OCI-LY3 (cell line): ENCODE measurements at regions not wholly inside any gene's neighbourhood (a gene's known extent, or its start where the extent isn't known, plus 50 kb on each side); places are given as distances from the start of the nearest gene placed in this dataset.

Experiments
- H2AFZ ChIP-seq: fragments of 200-600, 300-600 bp; shearing (Covaris generic); 2 replicates; pipeline ENCODE4 v1.6.0; 2014; ENCODE audit warnings: antibody characterized with exemption, low read depth, low read length
- H3K27ac ChIP-seq: fragments of 200-600, 300-600 bp; sonication (generic); 2 replicates; pipeline ENCODE4 v1.5.1; 2014; ENCODE audit warnings: mild to moderate bottlenecking, low read length, moderate library complexity, mixed read lengths
- H3K27me3 ChIP-seq: fragments of 200-600, 300-600 bp; sonication (generic); 2 replicates; pipeline ENCODE4 v1.6.1; 2014; ENCODE audit warnings: low read depth, low read length, mixed read lengths
- H3K36me3 ChIP-seq: fragments of 200-600, 300-600 bp; sonication (generic); replicated peaks from 2 replicates; pipeline ENCODE3; 2014; ENCODE audit warnings: low read depth, low read length, mixed read lengths
- H3K4me1 ChIP-seq: fragments of 300-600, 200-600 bp; sonication (generic); 2 replicates; pipeline ENCODE4 v1.6.1; 2014; ENCODE audit warnings: low read length, mixed read lengths
- H3K4me2 ChIP-seq: fragments of 200-600, 300-600 bp; sonication (generic); 2 replicates; pipeline ENCODE4 v1.6.1; 2014; ENCODE audit warnings: low read length, mixed read lengths
- H3K4me3 ChIP-seq: fragments of 300-600, 200-600 bp; sonication (generic); 2 replicates; pipeline ENCODE4 v1.5.1; 2014; ENCODE audit warnings: antibody characterized with exemption, mild to moderate bottlenecking, low read length, moderate library complexity
- H3K79me2 ChIP-seq: fragments of 300-600, 200-600 bp; shearing (Covaris generic); 2 replicates; pipeline ENCODE4 v1.6.1; 2014; ENCODE audit warnings: mild to moderate bottlenecking, low read length, mixed read lengths
- H3K9ac ChIP-seq: fragments of 300-600, 200-600 bp; shearing (Covaris generic); 2 replicates; pipeline ENCODE4 v1.6.0; 2014; ENCODE audit warnings: mild to moderate bottlenecking, low read length, moderate library complexity
- H3K9me3 ChIP-seq: fragments of 200-600, 300-600 bp; shearing (Covaris generic); 2 replicates; pipeline ENCODE4 v1.6.1; 2014; ENCODE audit warnings: low read length, mixed read lengths; ENCODE audit not compliant: insufficient read depth
- H4K20me1 ChIP-seq: fragments of 200-600, 300-600 bp; sonication (generic); 2 replicates; pipeline ENCODE4 v1.6.1; 2016; ENCODE audit warnings: low read length, mixed read lengths; ENCODE audit not compliant: insufficient read depth
- EZH2phosphoT487 ChIP-seq: fragments of 200-600 bp; shearing (Covaris generic); IDR thresholded peaks from 2 replicates; pipeline ENCODE4 v1.6.1; 2018; ENCODE audit warnings: antibody characterized with exemption, mixed run types, low read depth
- TF ChIP-seq, protein P1 (sequence below): fragments of 200-600, 300-600 bp; sonication (generic); IDR thresholded peaks from 2 replicates; pipeline ENCODE4 v1.5.1; 2014; ENCODE audit warnings: antibody characterized with exemption, low read length, low read depth

DNA sequence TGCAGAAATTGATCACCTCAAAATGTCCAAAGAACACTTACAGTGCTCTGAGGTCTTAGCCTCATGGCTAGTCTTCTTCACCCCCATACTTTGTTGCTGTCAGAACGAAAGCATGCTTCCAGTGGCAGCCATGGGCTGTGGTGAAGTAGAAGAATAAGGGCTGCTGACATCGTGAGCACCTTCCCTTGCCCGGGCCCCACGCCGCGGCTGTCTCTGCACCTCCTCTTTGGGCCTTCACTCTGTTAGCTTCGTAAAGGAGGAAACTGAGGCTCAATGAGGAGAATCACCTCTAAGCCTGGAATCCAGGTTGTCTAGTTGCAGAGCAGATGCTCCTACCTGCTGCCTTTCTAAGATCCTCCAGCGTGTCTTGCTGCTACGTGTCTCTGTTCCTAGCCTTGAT lies 139.5 kb upstream of the SLC28A3 start:
- Histone ChIP-seq H3K4me1 (no peaks in the 10 kb centered on the region), H2AFZ (no peak overlapping the region), H3K9ac (no peak overlapping the region), H3K4me3 (no peak overlapping the region), H3K27ac (no peak overlapping the region), H3K9me3 (no peaks in the 10 kb centered on the region; the same call in 1 of the 2 replicates), H3K79me2 (no peaks in the 10 kb centered on the region), H3K36me3 (no peaks in the 10 kb centered on the region), H3K4me2 (no peak overlapping the region), H3K27me3 (no peaks in the 10 kb centered on the region), H4K20me1 (no peaks in the 10 kb centered on the region)
- no peak for TF ChIP-seq EZH2phosphoT487
- TF ChIP-seq, protein P1, sequence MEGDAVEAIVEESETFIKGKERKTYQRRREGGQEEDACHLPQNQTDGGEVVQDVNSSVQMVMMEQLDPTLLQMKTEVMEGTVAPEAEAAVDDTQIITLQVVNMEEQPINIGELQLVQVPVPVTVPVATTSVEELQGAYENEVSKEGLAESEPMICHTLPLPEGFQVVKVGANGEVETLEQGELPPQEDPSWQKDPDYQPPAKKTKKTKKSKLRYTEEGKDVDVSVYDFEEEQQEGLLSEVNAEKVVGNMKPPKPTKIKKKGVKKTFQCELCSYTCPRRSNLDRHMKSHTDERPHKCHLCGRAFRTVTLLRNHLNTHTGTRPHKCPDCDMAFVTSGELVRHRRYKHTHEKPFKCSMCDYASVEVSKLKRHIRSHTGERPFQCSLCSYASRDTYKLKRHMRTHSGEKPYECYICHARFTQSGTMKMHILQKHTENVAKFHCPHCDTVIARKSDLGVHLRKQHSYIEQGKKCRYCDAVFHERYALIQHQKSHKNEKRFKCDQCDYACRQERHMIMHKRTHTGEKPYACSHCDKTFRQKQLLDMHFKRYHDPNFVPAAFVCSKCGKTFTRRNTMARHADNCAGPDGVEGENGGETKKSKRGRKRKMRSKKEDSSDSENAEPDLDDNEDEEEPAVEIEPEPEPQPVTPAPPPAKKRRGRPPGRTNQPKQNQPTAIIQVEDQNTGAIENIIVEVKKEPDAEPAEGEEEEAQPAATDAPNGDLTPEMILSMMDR: no peak

DNA sequence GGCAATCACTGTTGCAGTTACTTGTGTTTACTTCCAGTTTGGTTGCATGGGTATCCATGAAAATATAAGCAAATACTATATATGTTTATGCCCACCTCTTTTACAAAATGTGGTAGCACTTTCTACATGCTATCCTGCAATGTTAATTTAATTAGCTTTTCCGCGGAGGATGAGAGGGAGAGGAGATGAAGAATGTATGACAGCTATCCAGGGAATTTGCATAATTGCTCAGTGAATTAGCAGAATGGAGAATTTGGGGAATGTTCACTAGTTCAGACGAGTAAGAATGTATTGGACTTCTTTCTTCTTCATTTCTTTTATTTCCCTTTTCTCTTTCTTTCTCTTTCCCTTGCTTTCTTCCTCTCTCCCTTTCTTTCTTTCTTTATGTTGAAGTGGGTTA lies 140.7 kb upstream of the SLC28A3 start:
- H3K4me3 ChIP-seq: no peak overlapping the region
- no peak overlapping the region for H3K9ac ChIP-seq
- H3K4me2 ChIP-seq: no peak overlapping the region
- TF ChIP-seq EZH2phosphoT487: no peak
- TF ChIP-seq, protein P1: no peak
- no peak overlapping the region for H2AFZ ChIP-seq
- no peaks in the 10 kb centered on the region for H4K20me1 ChIP-seq
- H3K27ac ChIP-seq: no peak overlapping the region
- H3K36me3 ChIP-seq: no peaks in the 10 kb centered on the region
- H3K4me1 ChIP-seq: no peaks in the 10 kb centered on the region
- no peaks in the 10 kb centered on the region; the same call in 1 of the 2 replicates for H3K9me3 ChIP-seq
- no peaks in the 10 kb centered on the region for H3K79me2 ChIP-seq
- no peaks in the 10 kb centered on the region for H3K27me3 ChIP-seq

DNA sequence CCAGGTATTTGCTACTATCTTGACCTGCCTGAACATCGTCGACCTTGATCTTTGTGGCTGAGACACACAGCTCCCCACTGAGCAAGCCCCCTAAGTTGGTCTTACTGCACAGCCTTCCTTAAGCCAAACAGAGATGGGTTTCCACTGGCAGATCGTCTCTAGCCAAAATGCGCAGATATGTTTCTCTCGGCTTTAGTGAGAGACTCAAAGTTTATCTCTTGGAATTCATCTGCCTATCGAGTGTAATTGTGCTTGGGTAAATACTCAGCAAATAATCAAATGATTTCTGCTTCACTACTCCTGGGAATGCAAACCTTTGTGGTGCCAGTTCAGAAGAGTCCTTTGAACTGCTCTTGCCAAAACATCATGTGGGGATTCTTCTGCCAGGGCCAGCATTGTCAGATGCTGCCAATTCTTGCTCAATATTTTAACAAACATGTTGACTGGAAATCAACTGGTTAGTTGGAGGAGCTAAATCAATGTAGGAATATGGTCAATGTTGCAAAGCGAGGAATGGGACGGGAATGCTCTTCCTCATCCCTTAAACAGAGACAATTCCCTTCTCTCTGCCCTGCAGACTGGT lies 141.2 kb upstream of the SLC28A3 start:
- Histone ChIP-seq H3K9ac (no peak overlapping the region), H3K79me2 (no peaks in the 10 kb centered on the region), H3K9me3 (no peaks in the 10 kb centered on the region; the same call in 1 of the 2 replicates), H2AFZ (no peak overlapping the region), H3K36me3 (no peaks in the 10 kb centered on the region), H3K4me2 (no peak overlapping the region), H4K20me1 (no peaks in the 10 kb centered on the region), H3K27me3 (no peaks in the 10 kb centered on the region), H3K4me3 (no peak overlapping the region), H3K4me1 (no peaks in the 10 kb centered on the region), H3K27ac (no peak overlapping the region)
- TF ChIP-seq, protein P1: no peak
- TF ChIP-seq EZH2phosphoT487: no peak

DNA sequence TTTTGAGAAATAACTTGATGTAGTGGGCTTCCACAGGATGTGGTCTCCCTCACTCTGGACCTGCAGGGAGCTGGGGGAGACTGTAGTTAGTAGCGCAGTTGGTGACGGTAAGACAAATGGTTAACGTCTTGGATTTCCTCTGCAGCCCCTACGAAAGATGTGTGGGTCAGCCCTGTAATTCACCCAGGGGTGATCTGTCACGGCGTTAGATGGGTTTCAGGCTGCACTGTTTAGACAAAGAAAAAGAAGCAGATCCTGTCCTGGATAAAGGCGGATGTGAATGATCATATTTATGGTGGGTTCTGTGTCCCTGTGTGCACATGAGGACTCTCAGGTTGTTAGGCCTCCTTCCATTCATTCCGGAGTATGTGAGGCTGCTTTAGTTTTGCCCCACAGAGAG lies 142.0 kb upstream of the SLC28A3 start:
- H3K79me2 ChIP-seq: no peaks in the 10 kb centered on the region
- no peaks in the 10 kb centered on the region for H3K4me1 ChIP-seq
- H3K4me3 ChIP-seq: no peak overlapping the region
- TF ChIP-seq, protein P1: no peak
- no peak for TF ChIP-seq EZH2phosphoT487
- H3K9me3 ChIP-seq: no peaks in the 10 kb centered on the region
- H3K27me3 ChIP-seq: no peaks in the 10 kb centered on the region
- no peak overlapping the region for H3K27ac ChIP-seq
- no peak overlapping the region for H2AFZ ChIP-seq
- no peaks in the 10 kb centered on the region for H3K36me3 ChIP-seq
- no peak overlapping the region for H3K4me2 ChIP-seq
- H3K9ac ChIP-seq: no peak overlapping the region
- no peaks in the 10 kb centered on the region for H4K20me1 ChIP-seq
